ACC112 (cell line): ENCODE measurements at regions not wholly inside any gene's neighbourhood (a gene's known extent, or its start where the extent isn't known, plus 50 kb on each side); places are given as distances from the start of the nearest gene placed in this dataset.

Experiments
- H2AFZ ChIP-seq: fragments of 200-600 bp; sonication (generic); one replicate; pipeline ENCODE4 v1.6.0; 2017; ENCODE audit warnings: antibody characterized with exemption, low read length; ENCODE audit not compliant: unreplicated experiment
- H3K27ac ChIP-seq: fragments of 200-600 bp; sonication (generic); 2 replicates; pipeline ENCODE4 v1.5.1; 2014; ENCODE audit warnings: low read depth, mild to moderate bottlenecking, antibody characterized with exemption, low read length, moderate library complexity
- H3K27me3 ChIP-seq: fragments of 200-600 bp; sonication (generic); 2 replicates; pipeline ENCODE4 v1.6.1; 2014; ENCODE audit warnings: mild to moderate bottlenecking, antibody characterized with exemption, low read length, moderate library complexity, mixed read lengths; ENCODE audit not compliant: insufficient read depth
- H3K36me3 ChIP-seq: fragments of 200-600 bp; sonication (generic); 2 replicates; pipeline ENCODE4 v1.6.1; 2016; ENCODE audit warnings: mild to moderate bottlenecking, antibody characterized with exemption, low read length, moderate library complexity, mixed read lengths; ENCODE audit not compliant: insufficient read depth
- H3K4me1 ChIP-seq: fragments of 200-600 bp; sonication (generic); one replicate; pipeline ENCODE4 v1.6.1; 2016; ENCODE audit warnings: low read length, mixed read lengths; ENCODE audit not compliant: insufficient read depth, unreplicated experiment, control insufficient read depth
- H3K4me3 ChIP-seq: fragments of 200-600 bp; sonication (generic); 2 replicates; pipeline ENCODE4 v1.5.1; 2014; ENCODE audit warnings: mild to moderate bottlenecking, low read depth, low read length
- H3K79me2 ChIP-seq: fragments of 200-600 bp; sonication (generic); one replicate; pipeline ENCODE4 v1.6.0; 2016; ENCODE audit warnings: low read length; ENCODE audit not compliant: control insufficient read depth, unreplicated experiment, insufficient read depth

DNA sequence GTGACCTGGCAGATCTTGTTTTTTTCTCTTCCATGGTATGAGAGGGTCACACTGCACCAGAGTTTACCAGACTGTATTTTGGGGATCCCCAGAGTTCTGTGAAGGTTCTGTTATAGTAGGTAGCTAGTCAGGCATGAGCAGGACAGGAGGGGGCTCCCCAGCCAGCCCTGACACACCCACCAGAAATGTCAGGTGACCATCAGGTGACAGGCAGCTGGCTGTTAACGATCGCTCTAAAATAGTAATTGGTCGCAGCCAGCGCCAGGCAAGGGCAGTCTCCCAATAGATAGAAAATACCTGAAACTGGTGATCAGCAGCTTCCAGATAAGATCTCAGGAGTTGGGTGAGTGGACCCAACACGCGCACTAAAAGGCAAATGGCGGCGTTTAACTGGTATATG lies 264.9 kb downstream of the RHOU start:
- H3K4me3 ChIP-seq, result no peak overlapping the region
- H3K79me2 ChIP-seq, result no peaks in the 10 kb centered on the region
- no peak overlapping the region for H3K27ac ChIP-seq
- no peaks in the 10 kb centered on the region for H3K36me3 ChIP-seq
- no peak overlapping the region for H2AFZ ChIP-seq
- peaks cover 12% of the 10 kb centered on the region for H3K27me3 ChIP-seq
- no peaks in the 10 kb centered on the region for H3K4me1 ChIP-seq

DNA sequence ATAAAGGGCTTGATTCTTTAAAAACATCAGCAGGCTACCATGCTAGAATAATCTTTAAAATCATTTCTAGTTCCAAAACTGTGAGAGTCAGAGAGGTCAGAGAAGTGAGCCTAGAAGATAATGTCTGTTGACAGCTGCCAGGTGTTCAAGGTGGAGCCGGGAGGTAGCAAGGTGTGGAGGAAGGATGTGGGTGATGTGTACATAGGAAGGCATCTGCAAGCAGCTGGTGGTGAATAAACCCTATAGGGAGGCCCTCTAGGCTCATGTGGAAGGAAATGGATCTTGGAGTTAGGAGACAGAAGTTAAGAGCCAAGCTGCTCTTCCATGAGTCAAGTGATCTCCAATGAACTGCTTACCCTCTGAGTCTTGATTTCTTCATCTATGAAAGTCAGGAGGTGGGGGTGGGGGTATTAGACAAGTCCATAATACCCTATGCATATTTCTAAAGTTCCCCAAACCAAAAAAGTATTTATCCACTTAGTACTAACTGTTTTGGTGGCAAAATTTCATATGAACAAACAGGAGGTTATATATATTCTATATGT lies 266.3 kb downstream of the RHOU start:
- Histone ChIP-seq H3K36me3 (no peaks in the 10 kb centered on the region), H2AFZ (no peak overlapping the region), H3K4me1 (no peaks in the 10 kb centered on the region), H3K27me3 (peaks cover 3% of the 10 kb centered on the region; the same call in 1 of the 2 replicates), H3K27ac (no peak overlapping the region), H3K4me3 (no peak overlapping the region), H3K79me2 (no peaks in the 10 kb centered on the region)

DNA sequence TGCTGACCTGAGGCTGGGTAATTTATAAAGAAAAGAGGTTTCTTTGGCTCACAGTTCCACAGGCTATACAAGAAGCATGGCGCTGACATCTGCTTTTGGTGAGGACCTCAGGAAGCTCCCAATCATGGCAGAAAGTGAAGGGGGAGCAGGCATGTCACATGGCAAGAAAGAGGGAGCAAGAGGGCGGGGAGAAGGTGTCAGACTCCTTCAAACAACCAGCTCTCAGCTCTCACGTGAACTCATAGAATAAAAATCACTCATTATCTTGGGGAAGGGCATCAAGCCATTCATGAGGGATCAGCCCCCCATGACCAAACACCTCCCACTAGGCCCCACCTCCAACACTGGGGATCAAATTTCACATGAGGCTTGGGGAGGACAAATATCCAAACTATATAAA lies 266.8 kb downstream of the RHOU start:
- H3K27me3 ChIP-seq, result peaks cover under 1% of the 10 kb centered on the region; the same call in 1 of the 2 replicates

DNA sequence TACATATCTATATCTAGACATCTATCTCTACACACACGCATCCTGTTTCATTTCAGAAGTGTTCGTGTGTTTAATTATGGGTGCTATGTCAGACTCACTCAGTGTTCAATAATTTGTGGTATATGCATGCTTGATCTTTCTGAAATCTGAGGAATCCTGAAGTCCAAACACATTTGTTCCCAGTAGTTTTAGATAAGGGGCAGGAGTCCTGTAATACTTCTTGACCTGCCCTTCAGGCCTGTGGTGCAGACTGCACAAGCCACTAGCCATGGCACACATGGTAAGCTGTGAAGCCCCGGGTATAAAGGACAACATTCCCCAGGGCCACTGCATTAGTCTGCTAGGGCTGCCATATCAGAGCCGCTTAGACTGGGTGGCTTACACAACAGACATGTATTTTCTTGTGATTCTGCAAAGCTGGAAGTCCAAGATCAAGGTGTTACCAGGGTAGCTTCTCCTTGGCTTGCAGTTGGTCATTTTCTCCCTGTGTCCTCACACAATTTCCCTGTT lies 267.2 kb downstream of the RHOU start:
- 0 out of 2 replicates have a peak, but pooled peaks cover 1% of the 10 kb centered on the region for H3K27me3 ChIP-seq
- no peak overlapping the region for H2AFZ ChIP-seq
- H3K4me3 ChIP-seq, result no peak overlapping the region
- no peaks in the 10 kb centered on the region for H3K79me2 ChIP-seq
- no peak overlapping the region for H3K27ac ChIP-seq
- H3K36me3 ChIP-seq, result no peaks in the 10 kb centered on the region
- H3K4me1 ChIP-seq, result no peaks in the 10 kb centered on the region

More for the DNA sequence above, 266.8 kb downstream of the RHOU start:
- no peak overlapping the region for H3K4me3 ChIP-seq
- H3K79me2 ChIP-seq, result no peaks in the 10 kb centered on the region
- no peak overlapping the region for H3K27ac ChIP-seq
- H2AFZ ChIP-seq, result no peak overlapping the region
- no peaks in the 10 kb centered on the region for H3K4me1 ChIP-seq
- H3K36me3 ChIP-seq, result no peaks in the 10 kb centered on the region

DNA sequence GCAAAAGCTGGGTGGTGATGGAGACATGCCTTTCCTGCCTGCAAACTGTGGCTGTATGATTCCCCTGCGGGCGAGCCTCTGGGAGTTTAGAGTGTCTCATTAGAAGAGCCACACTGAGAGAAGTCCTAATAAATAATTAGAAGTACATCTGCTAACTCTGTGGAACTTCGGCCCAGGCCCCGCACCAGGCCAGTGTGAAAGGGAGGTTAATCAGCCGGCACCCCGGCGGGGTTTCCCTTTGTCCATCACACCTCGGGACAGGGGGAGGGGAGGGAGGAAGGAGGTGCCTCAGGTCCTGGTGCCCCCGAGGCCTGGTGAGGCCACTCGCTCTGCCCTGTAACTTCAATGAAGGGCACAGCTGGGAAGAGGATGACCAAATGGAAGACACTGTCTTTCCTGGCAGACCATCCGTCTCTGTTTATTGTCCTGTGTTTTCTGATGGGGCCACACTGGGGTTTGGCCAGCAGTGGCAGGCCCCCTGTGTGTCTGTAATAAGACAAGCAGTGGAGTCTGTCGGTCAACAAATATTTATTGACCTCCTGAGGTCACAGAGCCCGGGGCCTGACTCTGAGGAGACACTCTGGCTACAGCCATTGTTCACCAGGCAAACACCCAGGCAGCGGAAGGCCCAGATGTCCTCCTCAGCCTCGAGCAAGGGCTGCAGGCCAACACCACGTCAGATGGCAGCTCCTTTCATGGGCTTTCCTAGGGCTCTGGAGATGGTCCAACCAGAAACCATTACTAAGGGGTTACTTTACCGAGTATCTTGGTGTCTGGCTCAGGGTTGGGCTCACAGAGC lies 267.5 kb upstream of the RAB4A start:
- no peak overlapping the region for H2AFZ ChIP-seq
- H3K4me1 ChIP-seq, result no peaks in the 10 kb centered on the region
- H3K36me3 ChIP-seq, result no peaks in the 10 kb centered on the region
- 0 out of 2 replicates have a peak, but pooled peaks cover 4% of the 10 kb centered on the region for H3K27me3 ChIP-seq
- H3K79me2 ChIP-seq, result no peaks in the 10 kb centered on the region
- no peak overlapping the region for H3K4me3 ChIP-seq
- H3K27ac ChIP-seq, result no peak overlapping the region

DNA sequence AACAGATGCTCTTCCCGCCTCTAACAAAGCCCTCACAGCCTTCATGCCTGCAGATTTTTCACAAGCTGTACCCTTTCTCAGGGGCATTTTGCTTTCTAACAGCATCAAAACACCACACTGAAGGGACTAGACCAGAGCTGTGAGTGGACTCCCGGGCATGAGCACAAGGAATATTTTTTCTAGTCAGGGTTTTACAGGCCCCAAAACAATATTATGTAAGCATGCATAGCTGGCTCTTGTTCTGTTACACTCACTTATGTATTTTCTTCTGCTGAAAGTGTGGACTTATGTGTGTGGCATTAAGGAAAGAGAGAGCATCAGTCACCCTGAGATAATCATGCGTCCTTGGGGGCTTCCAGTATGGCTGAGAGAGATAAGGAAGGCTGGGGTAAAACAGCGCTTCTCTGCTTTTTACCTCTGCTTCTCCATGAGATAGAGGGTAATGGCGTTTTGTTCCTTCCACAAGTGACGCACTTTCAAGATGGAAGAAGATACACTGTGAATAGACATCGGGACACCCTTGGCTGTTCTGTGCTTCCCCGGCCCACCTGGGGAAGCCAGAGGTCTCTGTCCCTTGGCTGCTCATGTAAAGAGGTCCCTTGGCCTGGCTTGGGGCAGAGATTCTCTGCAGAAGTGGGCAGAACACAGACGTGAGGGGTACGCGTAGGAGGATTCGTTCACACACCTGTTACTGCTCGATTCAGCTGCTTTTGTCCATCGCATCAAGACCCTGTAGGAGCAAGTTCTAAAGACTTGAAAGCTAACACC lies 266.7 kb upstream of the RAB4A start:
- Histone ChIP-seq H3K4me3 (no peak overlapping the region), H3K36me3 (no peaks in the 10 kb centered on the region), H2AFZ (no peak overlapping the region), H3K27ac (no peak overlapping the region), H3K4me1 (no peaks in the 10 kb centered on the region), H3K27me3 (0 out of 2 replicates have a peak, but pooled peaks cover 4% of the 10 kb centered on the region), H3K79me2 (no peaks in the 10 kb centered on the region)

DNA sequence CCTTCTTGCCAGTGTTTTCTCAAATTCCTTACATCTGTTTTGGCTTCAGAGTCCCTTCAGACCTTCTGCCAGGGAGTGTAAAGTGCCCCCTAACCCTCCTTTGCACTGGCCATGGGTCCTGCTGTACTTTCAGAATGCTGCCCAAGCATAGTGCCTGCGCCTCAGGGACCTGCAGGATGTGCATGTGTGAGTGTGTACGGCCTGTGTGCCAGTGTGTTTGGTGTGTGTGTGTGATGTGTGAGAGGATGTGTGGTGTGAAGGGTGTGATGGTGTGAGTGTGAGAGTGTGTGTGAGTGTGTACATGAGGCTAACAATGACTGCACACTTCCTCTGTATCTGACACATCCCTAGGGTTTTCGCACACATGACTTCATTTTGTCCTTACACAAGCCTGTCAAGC lies 265.8 kb upstream of the RAB4A start:
- no peak overlapping the region for H3K4me3 ChIP-seq
- H3K27ac ChIP-seq, result no peak overlapping the region
- H3K4me1 ChIP-seq, result no peaks in the 10 kb centered on the region
- H2AFZ ChIP-seq, result no peak overlapping the region
- H3K36me3 ChIP-seq, result no peaks in the 10 kb centered on the region
- no peaks in the 10 kb centered on the region for H3K79me2 ChIP-seq
- 0 out of 2 replicates have a peak, but pooled peaks cover 4% of the 10 kb centered on the region for H3K27me3 ChIP-seq

DNA sequence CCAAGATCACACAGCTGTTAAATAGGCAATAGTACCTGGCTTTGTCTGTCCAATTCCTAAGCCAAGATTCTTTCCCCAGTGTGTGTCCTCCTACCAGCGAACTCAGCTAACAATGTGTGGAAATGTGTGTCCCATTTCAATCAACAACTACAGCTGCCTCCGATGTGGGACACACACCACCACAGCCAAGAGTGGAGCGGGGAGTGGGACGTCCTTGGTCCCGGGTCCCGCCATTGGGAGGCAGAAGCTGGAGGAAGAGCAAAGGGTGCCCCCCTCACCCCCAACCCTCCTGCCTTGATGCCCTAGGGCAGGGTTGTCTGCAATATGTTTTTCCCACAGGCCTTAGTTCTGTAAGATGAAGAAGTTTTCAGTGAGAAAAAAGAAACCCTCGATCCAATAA lies 265.4 kb upstream of the RAB4A start:
- Histone ChIP-seq H3K27me3 (0 out of 2 replicates have a peak, but pooled peaks cover 4% of the 10 kb centered on the region), H3K79me2 (no peaks in the 10 kb centered on the region), H3K27ac (no peak overlapping the region), H3K36me3 (no peaks in the 10 kb centered on the region), H3K4me1 (no peaks in the 10 kb centered on the region), H2AFZ (no peak overlapping the region), H3K4me3 (no peak overlapping the region)

DNA sequence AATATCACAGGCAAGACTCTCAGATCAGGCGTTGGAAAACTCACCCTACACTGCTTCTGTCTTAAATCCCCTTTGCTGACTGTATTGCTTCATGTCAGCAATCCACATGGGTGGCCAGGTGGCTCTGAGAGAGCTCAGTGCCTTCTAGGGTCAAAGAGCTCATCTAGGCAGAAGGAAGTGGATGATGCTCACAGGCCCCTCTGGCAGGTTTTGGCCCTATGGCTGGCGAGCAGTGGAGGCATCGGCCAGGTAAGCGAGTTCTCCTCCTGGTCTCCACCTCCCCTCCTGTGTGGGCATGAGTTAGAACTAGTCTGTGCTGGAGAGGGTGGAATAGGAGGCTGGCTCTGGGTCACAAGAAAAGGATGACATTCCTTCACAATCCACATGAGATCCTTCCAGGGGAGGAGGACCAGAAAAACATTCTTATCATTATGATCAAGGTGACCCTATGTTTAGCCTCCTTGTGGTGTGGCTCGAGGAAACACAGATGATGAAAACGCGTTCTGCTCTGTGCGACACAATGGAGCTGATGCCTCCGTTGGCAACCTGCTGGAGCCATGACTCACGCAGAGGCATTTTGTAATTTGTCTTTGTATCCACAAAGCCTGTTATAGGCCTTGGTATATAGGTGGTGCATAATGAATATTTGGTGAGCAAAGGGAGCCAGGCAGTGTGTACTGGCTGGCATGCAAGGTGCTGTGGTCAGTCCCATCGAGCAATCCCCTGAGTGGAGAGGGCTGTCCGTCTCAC lies 264.6 kb upstream of the RAB4A start:
- H3K27ac ChIP-seq, result no peak overlapping the region
- no peak overlapping the region for H2AFZ ChIP-seq
- no peaks in the 10 kb centered on the region for H3K79me2 ChIP-seq
- H3K4me1 ChIP-seq, result no peaks in the 10 kb centered on the region
- H3K4me3 ChIP-seq, result no peak overlapping the region
- H3K36me3 ChIP-seq, result no peaks in the 10 kb centered on the region
- peaks cover 5% of the 10 kb centered on the region; the same call in 1 of the 2 replicates for H3K27me3 ChIP-seq

DNA sequence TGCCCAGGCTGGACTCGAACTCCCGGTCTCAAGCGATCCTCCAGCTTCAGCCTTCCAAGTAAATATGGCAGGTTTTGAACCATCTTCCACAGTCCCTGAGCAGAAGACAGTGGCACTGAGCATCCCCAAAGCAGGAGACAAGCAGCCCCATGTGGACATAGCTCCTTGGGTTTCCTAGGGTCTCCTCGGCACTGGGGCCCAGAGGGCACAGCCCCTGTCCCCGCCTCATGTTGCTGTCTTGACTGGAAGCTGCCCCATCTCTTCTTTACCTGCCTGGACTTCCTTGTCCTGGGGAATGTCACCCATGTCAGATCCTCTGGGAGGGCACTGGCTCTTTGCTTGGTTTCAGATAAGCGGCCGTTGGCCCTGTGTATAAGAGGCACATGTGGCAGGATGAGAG lies 263.7 kb upstream of the RAB4A start:
- Histone ChIP-seq H3K36me3 (no peaks in the 10 kb centered on the region), H2AFZ (no peak overlapping the region), H3K79me2 (no peaks in the 10 kb centered on the region), H3K27me3 (peaks cover 8% of the 10 kb centered on the region; the same call in 1 of the 2 replicates), H3K4me3 (no peak overlapping the region), H3K4me1 (no peaks in the 10 kb centered on the region), H3K27ac (no peak overlapping the region)
